NCI-H2196 (cell line): ENCODE measurements at regions not wholly inside any gene's neighbourhood (a gene's known extent, or its start where the extent isn't known, plus 50 kb on each side); places are given as distances from the start of the nearest gene placed in this dataset.
"Not testable (repeated sequence)": the region's sequence is repeated elsewhere in the genome, so short reads cannot be mapped to it uniquely, and the experiment has no call there.

Source experiments
- DNase-seq: peaks from one replicate; lab custom pipeline; 2025; ENCODE audit not compliant: unreplicated experiment; lab: John Stamatoyannopoulos, UW

- DNase-seq: no peak
Measured at GRCh38 chr1:172914501-172915144, 136.1 kb downstream of the TNFSF18 start.

GRCh38 chr1:172915271-172915670 lies 135.5 kb downstream of the TNFSF18 start:
- no peak for DNase-seq

GRCh38 chr1:172916116-172916515 lies 134.6 kb downstream of the TNFSF18 start:
- DNase-seq: no peak

GRCh38 chr1:172917972-172918371 lies 132.8 kb downstream of the TNFSF18 start:
- DNase-seq: no peak

- no peak for DNase-seq
Measured at GRCh38 chr1:172918478-172918877, 132.3 kb downstream of the TNFSF18 start.

- DNase-seq: no peak
Measured at GRCh38 chr1:172926070-172926469, 124.7 kb downstream of the TNFSF18 start.

GRCh38 chr1:172928412-172928811 lies 122.3 kb downstream of the TNFSF18 start:
- DNase-seq: no peak

- no peak for DNase-seq
Measured at GRCh38 chr1:172929006-172929405, 121.7 kb downstream of the TNFSF18 start.

GRCh38 chr1:172930142-172930541 lies 120.6 kb downstream of the TNFSF18 start:
- DNase-seq: no peak

- DNase-seq: no peak
Measured at GRCh38 chr1:172931340-172931739, 119.4 kb downstream of the TNFSF18 start.

GRCh38 chr1:172931761-172932160 lies 119.0 kb downstream of the TNFSF18 start:
- DNase-seq: no peak

- DNase-seq: no peak
Measured at GRCh38 chr1:172932981-172933380, 117.8 kb downstream of the TNFSF18 start.

- DNase-seq: no peak
Measured at GRCh38 chr1:172934417-172934762, 116.4 kb downstream of the TNFSF18 start.

GRCh38 chr1:172935062-172935592 lies 115.6 kb downstream of the TNFSF18 start:
- no peak for DNase-seq

GRCh38 chr1:172936088-172936645 lies 114.6 kb downstream of the TNFSF18 start:
- DNase-seq: no peak

- DNase-seq: no peak
Measured at GRCh38 chr1:172938681-172939080, 112.1 kb downstream of the TNFSF18 start.

- no peak for DNase-seq
Measured at GRCh38 chr1:172939475-172939874, 111.3 kb downstream of the TNFSF18 start.

- no peak for DNase-seq
Measured at GRCh38 chr1:172940174-172940855, 110.4 kb downstream of the TNFSF18 start.

GRCh38 chr1:172941471-172941870 lies 109.3 kb downstream of the TNFSF18 start:
- no peak for DNase-seq

GRCh38 chr1:172941945-172942344 lies 108.8 kb downstream of the TNFSF18 start:
- no peak for DNase-seq

GRCh38 chr1:172943138-172943537 lies 107.6 kb downstream of the TNFSF18 start:
- DNase-seq: not testable (repeated sequence)

GRCh38 chr1:172944931-172945330 lies 105.8 kb downstream of the TNFSF18 start:
- no peak for DNase-seq
